ENCODE measurements at regions not wholly inside any gene's neighbourhood (a gene's known extent, or its start where the extent isn't known, plus 50 kb on each side); places are given as distances from the start of the nearest gene placed in this dataset.

DNA sequence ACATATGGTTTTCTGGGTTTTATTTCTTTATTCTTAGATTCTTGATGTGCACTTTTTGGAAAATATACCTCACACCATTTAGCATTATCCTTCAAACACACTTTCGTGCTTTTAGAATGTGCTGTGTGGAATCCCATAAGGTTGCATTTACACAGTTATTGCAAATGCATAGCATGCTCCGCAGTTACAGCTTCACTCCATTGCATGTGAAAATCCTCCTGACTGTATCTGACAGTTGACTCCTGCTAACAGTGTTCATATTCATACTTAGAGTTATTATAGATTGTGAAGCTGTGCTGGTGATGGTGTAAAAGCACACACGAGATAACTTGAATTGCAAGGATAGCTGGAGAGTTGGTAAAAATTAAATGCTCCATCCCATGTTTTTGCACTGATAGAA is 811.5 kb upstream of the TENM3 start:
- no peak for TF ChIP-seq POLR2A (IDR thresholded peaks at IDR 0.05)
- TF ChIP-seq, protein P1, sequence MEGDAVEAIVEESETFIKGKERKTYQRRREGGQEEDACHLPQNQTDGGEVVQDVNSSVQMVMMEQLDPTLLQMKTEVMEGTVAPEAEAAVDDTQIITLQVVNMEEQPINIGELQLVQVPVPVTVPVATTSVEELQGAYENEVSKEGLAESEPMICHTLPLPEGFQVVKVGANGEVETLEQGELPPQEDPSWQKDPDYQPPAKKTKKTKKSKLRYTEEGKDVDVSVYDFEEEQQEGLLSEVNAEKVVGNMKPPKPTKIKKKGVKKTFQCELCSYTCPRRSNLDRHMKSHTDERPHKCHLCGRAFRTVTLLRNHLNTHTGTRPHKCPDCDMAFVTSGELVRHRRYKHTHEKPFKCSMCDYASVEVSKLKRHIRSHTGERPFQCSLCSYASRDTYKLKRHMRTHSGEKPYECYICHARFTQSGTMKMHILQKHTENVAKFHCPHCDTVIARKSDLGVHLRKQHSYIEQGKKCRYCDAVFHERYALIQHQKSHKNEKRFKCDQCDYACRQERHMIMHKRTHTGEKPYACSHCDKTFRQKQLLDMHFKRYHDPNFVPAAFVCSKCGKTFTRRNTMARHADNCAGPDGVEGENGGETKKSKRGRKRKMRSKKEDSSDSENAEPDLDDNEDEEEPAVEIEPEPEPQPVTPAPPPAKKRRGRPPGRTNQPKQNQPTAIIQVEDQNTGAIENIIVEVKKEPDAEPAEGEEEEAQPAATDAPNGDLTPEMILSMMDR (IDR thresholded peaks at IDR 0.05 in 8 of 11, conservative IDR thresholded peaks at IDR 0.05 in 3 of 11): no peak
- TF ChIP-seq POLR2AphosphoS5 (IDR thresholded peaks at IDR 0.05): no peak
